ENCODE measurements at regions not wholly inside any gene's neighbourhood (a gene's known extent, or its start where the extent isn't known, plus 50 kb on each side); places are given as distances from the start of the nearest gene placed in this dataset.
A peak's percentile ranks its signal among the peaks of the same experiment; 100 is the strongest.
"Not testable (repeated sequence)": the region's sequence is repeated elsewhere in the genome, so short reads cannot be mapped to it uniquely, and the experiment has no call there.

GRCh38 chr15:38635170-38635569 lies 70.6 kb upstream of the RASGRP1 start:
- Mint-ChIP-seq H3K36me3 (ENCODE audit: low read depth) (peaks cover 2% of the 10 kb centered on the region), H3K9me3 (peaks cover 13% of the 10 kb centered on the region), H3K4me1 (ENCODE audit: low read depth) (peaks cover 62% of the 10 kb centered on the region), H3K27ac (no peak overlapping the region), H3K4me3 (no peak overlapping the region), H3K27me3 (no peaks in the 10 kb centered on the region)
- no peak for DNase-seq

GRCh38 chr15:38636597-38636996 lies 72.0 kb upstream of the RASGRP1 start:
- H3K27ac Mint-ChIP-seq: no peak overlapping the region
- peaks cover 49% of the 10 kb centered on the region for H3K4me1 Mint-ChIP-seq (ENCODE audit: low read depth)

GRCh38 chr15:38638126-38638525 lies 73.5 kb upstream of the RASGRP1 start:
- H3K27me3 Mint-ChIP-seq: no peaks in the 10 kb centered on the region
- no peak overlapping the region for H3K27ac Mint-ChIP-seq

More at GRCh38 chr15:38636597-38636996, 72.0 kb upstream of the RASGRP1 start:
- no peak for DNase-seq
- H3K4me3 Mint-ChIP-seq: no peak overlapping the region
- H3K9me3 Mint-ChIP-seq: peaks cover 13% of the 10 kb centered on the region
- H3K27me3 Mint-ChIP-seq: no peaks in the 10 kb centered on the region
- peaks cover 2% of the 10 kb centered on the region for H3K36me3 Mint-ChIP-seq (ENCODE audit: low read depth)

GRCh38 chr15:38638811-38639210 lies 74.2 kb upstream of the RASGRP1 start:
- peak overlapping the region; percentile 6 for H3K27ac Mint-ChIP-seq
- peaks cover 13% of the 10 kb centered on the region for H3K9me3 Mint-ChIP-seq
- DNase-seq: no peak
- H3K27me3 Mint-ChIP-seq: no peaks in the 10 kb centered on the region
- peaks cover 2% of the 10 kb centered on the region for H3K36me3 Mint-ChIP-seq (ENCODE audit: low read depth)
- H3K4me1 Mint-ChIP-seq (ENCODE audit: low read depth): peaks cover 55% of the 10 kb centered on the region
- H3K4me3 Mint-ChIP-seq: no peak overlapping the region

More at GRCh38 chr15:38638126-38638525, 73.5 kb upstream of the RASGRP1 start:
- Mint-ChIP-seq H3K36me3 (ENCODE audit: low read depth) (peaks cover 2% of the 10 kb centered on the region), H3K4me3 (no peak overlapping the region), H3K9me3 (peaks cover 13% of the 10 kb centered on the region), H3K4me1 (ENCODE audit: low read depth) (peaks cover 49% of the 10 kb centered on the region)
- no peak for DNase-seq

- peaks cover 2% of the 10 kb centered on the region for H3K36me3 Mint-ChIP-seq (ENCODE audit: low read depth)
- no peaks in the 10 kb centered on the region for H3K27me3 Mint-ChIP-seq
- no peak overlapping the region for H3K4me3 Mint-ChIP-seq
- DNase-seq: no peak
- H3K9me3 Mint-ChIP-seq: peaks cover 13% of the 10 kb centered on the region
- H3K4me1 Mint-ChIP-seq (ENCODE audit: low read depth): peaks cover 56% of the 10 kb centered on the region
- H3K27ac Mint-ChIP-seq: no peak overlapping the region
Observed at GRCh38 chr15:38642689-38643270, 78.2 kb upstream of the RASGRP1 start.

- not testable (repeated sequence) for H3K36me3 Mint-ChIP-seq (ENCODE audit: low read depth); H3K27ac Mint-ChIP-seq; H3K4me3 Mint-ChIP-seq; H3K27me3 Mint-ChIP-seq; H3K9me3 Mint-ChIP-seq; DNase-seq
- H3K4me1 Mint-ChIP-seq (ENCODE audit: low read depth): peaks cover 54% of the 10 kb centered on the region
Observed at GRCh38 chr15:38644353-38644752, 79.7 kb upstream of the RASGRP1 start.

- Mint-ChIP-seq H3K4me1 (ENCODE audit: low read depth) (peaks cover 73% of the 10 kb centered on the region), H3K36me3 (ENCODE audit: low read depth) (no peaks in the 10 kb centered on the region), H3K9me3 (peaks cover 5% of the 10 kb centered on the region), H3K4me3 (no peak overlapping the region), H3K27me3 (no peaks in the 10 kb centered on the region), H3K27ac (peak overlapping the region; percentile 69)
- DNase-seq: no peak
Observed at GRCh38 chr15:38646716-38647115, 82.1 kb upstream of the RASGRP1 start.

- H3K4me1 Mint-ChIP-seq (ENCODE audit: low read depth): peaks cover 78% of the 10 kb centered on the region
- no peak for DNase-seq
- H3K36me3 Mint-ChIP-seq (ENCODE audit: low read depth): no peaks in the 10 kb centered on the region
- peaks cover 5% of the 10 kb centered on the region for H3K9me3 Mint-ChIP-seq
- H3K27ac Mint-ChIP-seq: peak overlapping the region; percentile 33
- no peaks in the 10 kb centered on the region for H3K27me3 Mint-ChIP-seq
- H3K4me3 Mint-ChIP-seq: no peak overlapping the region
Observed at GRCh38 chr15:38647683-38648082, 83.1 kb upstream of the RASGRP1 start.

GRCh38 chr15:38648121-38648843 lies 83.7 kb upstream of the RASGRP1 start:
- H3K9me3 Mint-ChIP-seq: peaks cover 5% of the 10 kb centered on the region
- no peaks in the 10 kb centered on the region for H3K27me3 Mint-ChIP-seq
- H3K4me1 Mint-ChIP-seq (ENCODE audit: low read depth): peaks cover 79% of the 10 kb centered on the region
- H3K4me3 Mint-ChIP-seq: no peak overlapping the region
- peak overlapping the region; percentile 35 for H3K27ac Mint-ChIP-seq
- H3K36me3 Mint-ChIP-seq (ENCODE audit: low read depth): no peaks in the 10 kb centered on the region
- DNase-seq: no peak

GRCh38 chr15:38650384-38650783 lies 85.8 kb upstream of the RASGRP1 start:
- Mint-ChIP-seq H3K27ac (peak overlapping the region; percentile 91), H3K36me3 (ENCODE audit: low read depth) (no peaks in the 10 kb centered on the region), H3K9me3 (peaks cover 5% of the 10 kb centered on the region), H3K4me3 (no peak overlapping the region), H3K4me1 (ENCODE audit: low read depth) (peaks cover 83% of the 10 kb centered on the region), H3K27me3 (no peaks in the 10 kb centered on the region)
- DNase-seq: no peak

- H3K9me3 Mint-ChIP-seq: peaks cover 5% of the 10 kb centered on the region
- DNase-seq: no peak
- peak overlapping the region; percentile 62 for H3K4me3 Mint-ChIP-seq
- H3K27ac Mint-ChIP-seq: peak overlapping the region; percentile 91
- H3K36me3 Mint-ChIP-seq (ENCODE audit: low read depth): no peaks in the 10 kb centered on the region
- no peaks in the 10 kb centered on the region for H3K27me3 Mint-ChIP-seq
- H3K4me1 Mint-ChIP-seq (ENCODE audit: low read depth): peaks cover 87% of the 10 kb centered on the region
Observed at GRCh38 chr15:38650936-38651327, 86.3 kb upstream of the RASGRP1 start.

GRCh38 chr15:38651328-38652038 lies 86.9 kb upstream of the RASGRP1 start:
- Mint-ChIP-seq H3K36me3 (ENCODE audit: low read depth) (no peaks in the 10 kb centered on the region), H3K27ac (peak overlapping the region; percentile 91), H3K27me3 (no peaks in the 10 kb centered on the region), H3K4me1 (ENCODE audit: low read depth) (peaks cover 86% of the 10 kb centered on the region), H3K9me3 (peaks cover 5% of the 10 kb centered on the region), H3K4me3 (peak overlapping the region; percentile 62)
- DNase-seq: no peak

GRCh38 chr15:38652183-38652794 lies 87.7 kb upstream of the RASGRP1 start:
- no peak for DNase-seq
- Mint-ChIP-seq H3K36me3 (ENCODE audit: low read depth) (no peaks in the 10 kb centered on the region), H3K4me3 (peak overlapping the region; percentile 62), H3K27me3 (no peaks in the 10 kb centered on the region), H3K27ac (peak overlapping the region; percentile 91), H3K4me1 (ENCODE audit: low read depth) (peaks cover 83% of the 10 kb centered on the region), H3K9me3 (peaks cover 5% of the 10 kb centered on the region)

- peaks cover 5% of the 10 kb centered on the region for H3K9me3 Mint-ChIP-seq
- no peaks in the 10 kb centered on the region for H3K36me3 Mint-ChIP-seq (ENCODE audit: low read depth)
- H3K4me1 Mint-ChIP-seq (ENCODE audit: low read depth): peaks cover 80% of the 10 kb centered on the region
- no peaks in the 10 kb centered on the region for H3K27me3 Mint-ChIP-seq
- H3K27ac Mint-ChIP-seq: peak overlapping the region; percentile 91
- H3K4me3 Mint-ChIP-seq: peak overlapping the region; percentile 62
- peak; percentile 60 for DNase-seq
Observed at GRCh38 chr15:38652998-38653397, 88.4 kb upstream of the RASGRP1 start.
